IMR-90 (cell line): ENCODE measurements at regions not wholly inside any gene's neighbourhood (a gene's known extent, or its start where the extent isn't known, plus 50 kb on each side); places are given as distances from the start of the nearest gene placed in this dataset.

Experiments
- ATAC-seq: fragments of 200-7000 bp; cut with Tn5 transposase; 2 replicates; pipeline ENCODE4 v1.9.1; 2020; ENCODE audit warnings: low read depth, mild to moderate bottlenecking, moderate library complexity
- BruUV-seq: library from RNA; stranded (reverse); fragments of 400-500 nt; replicated peaks from 2 replicates; lab custom pipeline; 2021; lab: Mats Ljungman, UMichigan
- CTCF ChIA-PET: fragments of 300-600 bp; formaldehyde crosslinking; extraction: SDS; loops from one replicate; lab custom pipeline; 2021; ENCODE audit warnings: antibody characterized with exemption; lab: Yijun Ruan, JAX
- POLR2A ChIA-PET: fragments of 300-600 bp; sonication (Branson Sonifier 250); formaldehyde crosslinking; loops from one replicate; lab custom pipeline; 2022; ENCODE audit warnings: antibody characterized with exemption; ENCODE audit not compliant: unreplicated experiment; lab: Charles Lee
- DNase-seq: peaks from one replicate; pipeline ENCODE4 v3.0.0; 2013
- H2AFZ ChIP-seq: replicated peaks from 2 replicates; pipeline ENCODE3; 2013; ENCODE audit warnings: low read length, mild to moderate bottlenecking; ENCODE audit not compliant: poor library complexity
- H2AK5ac ChIP-seq: 2 replicates; pipeline ENCODE4 v1.6.1; 2013; ENCODE audit warnings: low read depth, low read length, inconsistent platforms
- H2AK9ac ChIP-seq: replicated peaks from 2 replicates; pipeline ENCODE3; 2013; ENCODE audit warnings: mild to moderate bottlenecking, low read depth, low read length, moderate library complexity; ENCODE audit not compliant: poor library complexity
- H2BK120ac ChIP-seq: 2 replicates; pipeline ENCODE4 v1.6.1; 2013; ENCODE audit warnings: low read depth, low read length, inconsistent platforms
- H2BK15ac ChIP-seq: 3 replicates; pipeline ENCODE4 v1.6.1; 2013; ENCODE audit warnings: low read depth, low read length, inconsistent platforms
- H2BK20ac ChIP-seq: 2 replicates; pipeline ENCODE4 v1.6.1; 2013; ENCODE audit warnings: low read depth, mild to moderate bottlenecking, inconsistent platforms, low read length, moderate library complexity
- H2BK5ac ChIP-seq: 2 replicates; pipeline ENCODE4 v1.6.1; 2013; ENCODE audit warnings: mild to moderate bottlenecking, low read depth, low read length, inconsistent platforms; ENCODE audit not compliant: poor library complexity, severe bottlenecking
- H3K14ac ChIP-seq: replicated peaks from 2 replicates; pipeline ENCODE4 v1.6.1; 2013; ENCODE audit warnings: low read depth, low read length, inconsistent platforms
- H3K18ac ChIP-seq: 2 replicates; pipeline ENCODE4 v1.6.1; 2013; ENCODE audit warnings: low read depth, low read length, control low read depth
- H3K23ac ChIP-seq: 2 replicates; pipeline ENCODE4 v1.6.1; 2013; ENCODE audit warnings: low read depth, low read length, inconsistent platforms
- H3K27ac ChIP-seq: 2 replicates; pipeline ENCODE4 v1.5.1; 2013; ENCODE audit warnings: mild to moderate bottlenecking, control low read depth, low read length; ENCODE audit not compliant: insufficient read depth
- H3K27me3 ChIP-seq: 2 replicates; pipeline ENCODE4 v1.6.1; 2013; ENCODE audit warnings: low read length; ENCODE audit not compliant: control insufficient read depth, insufficient read depth
- H3K36me3 ChIP-seq: 2 replicates; pipeline ENCODE4 v1.6.1; 2013; ENCODE audit warnings: low read length, mixed read lengths; ENCODE audit not compliant: control insufficient read depth, insufficient read depth
- H3K4ac ChIP-seq: 2 replicates; pipeline ENCODE4 v1.6.1; 2013; ENCODE audit warnings: low read depth, low read length, inconsistent platforms
- H3K4me1 ChIP-seq: 2 replicates; pipeline ENCODE4 v1.6.1; 2013; ENCODE audit warnings: low read length, mixed read lengths; ENCODE audit not compliant: control insufficient read depth, insufficient read depth
- H3K4me2 ChIP-seq: 2 replicates; pipeline ENCODE4 v1.6.1; 2013; ENCODE audit warnings: low read depth, mild to moderate bottlenecking, control low read depth, low read length, moderate library complexity
- H3K4me3 ChIP-seq: 2 replicates; pipeline ENCODE4 v1.5.1; 2013; ENCODE audit warnings: low read depth, mild to moderate bottlenecking, control low read depth, low read length, moderate library complexity; ENCODE audit not compliant: insufficient read depth
- H3K56ac ChIP-seq: 2 replicates; pipeline ENCODE4 v1.6.1; 2013; ENCODE audit warnings: low read length, inconsistent platforms; ENCODE audit not compliant: insufficient read depth; ENCODE audit errors: extremely low read depth
- H3K79me1 ChIP-seq, 2 experiments: 2 replicates each; pipeline ENCODE4 v1.6.1; 2013; ENCODE audit warnings: low read length in 2 of 2, inconsistent platforms in 1 of 2, low read depth in 1 of 2
- H3K9ac ChIP-seq: 2 replicates; pipeline ENCODE4 v1.6.1; 2013; ENCODE audit warnings: low read depth, low read length, control low read depth
- H3K9me1 ChIP-seq: 2 replicates; pipeline ENCODE4 v1.6.1; 2013; ENCODE audit warnings: low read length, inconsistent platforms; ENCODE audit not compliant: insufficient read depth
- H3K9me3 ChIP-seq: 2 replicates; pipeline ENCODE4 v1.6.1; 2013; ENCODE audit warnings: low read length; ENCODE audit not compliant: control insufficient read depth, insufficient read depth
- H4K20me1 ChIP-seq: 2 replicates; pipeline ENCODE4 v1.6.1; 2013; ENCODE audit warnings: low read length, inconsistent platforms; ENCODE audit not compliant: insufficient read depth
- H4K5ac ChIP-seq: 2 replicates; pipeline ENCODE4 v1.6.1; 2013; ENCODE audit warnings: mild to moderate bottlenecking, low read depth, low read length, control low read depth
- H4K8ac ChIP-seq, 2 experiments: 2 replicates each; pipeline ENCODE4 v1.6.1; 2013; ENCODE audit warnings: low read depth in 2 of 2, low read length in 2 of 2, control low read depth in 1 of 2, inconsistent platforms in 1 of 2
- H4K91ac ChIP-seq: 2 replicates; pipeline ENCODE4 v1.6.1; 2013; ENCODE audit warnings: low read depth, low read length, inconsistent platforms; ENCODE audit not compliant: insufficient read depth
- SMC3 ChIP-seq: fragments of 150-350 bp; IDR thresholded peaks from 2 replicates; pipeline ENCODE4 v1.6.1; 2016; ENCODE audit warnings: low read depth, mild to moderate bottlenecking, antibody characterized with exemption, low read length, moderate library complexity
- WGBS, 2 experiments: methylation state at CpG; one replicate each; pipeline versions ENCODE4 v1.1.5 to v1.1.7; 2013; ENCODE audit warnings: missing lambda C conversion rate in 2 of 2; ENCODE audit not compliant: insufficient read length in 1 of 2; ENCODE audit errors: extremely low coverage in 2 of 2; 5-methylcytosine and 5-hydroxymethylcytosine counted together
- dilution Hi-C: fragments of 300-500 bp; cut with HindIII; formaldehyde crosslinking; loops from one replicate; pipeline ENCODE4 v1.14.3; 2018; ENCODE audit warnings: low sequenced_read_pairs; ENCODE audit not compliant: unreplicated experiment
- in situ Hi-C: fragments of 300-500 bp; cut with MboI; formaldehyde crosslinking; loops from 3 replicates; pipeline ENCODE4 v1.14.3; 2019; ENCODE audit warnings: low sequenced_read_pairs, inconsistent platforms, mixed read lengths
- intact Hi-C: fragments of 100-400 bp; cut with micrococcal nuclease; formaldehyde crosslinking; loops from 2 replicates; pipeline ENCODE4 v1.10.0; 2022

GRCh38 chr17:16878606-16879005 is 93.3 kb downstream of the TNFRSF13B start:
- Histone ChIP-seq H4K20me1 (no peaks in the 10 kb centered on the region), H3K36me3 (no peaks in the 10 kb centered on the region), H3K4me1 (no peaks in the 10 kb centered on the region), H3K79me1 (no peaks in the 10 kb centered on the region), H2BK120ac (no peak overlapping the region), H2AFZ (no peak overlapping the region), H2AK5ac (no peak overlapping the region), H2BK15ac (no peak overlapping the region), H3K27ac (no peak overlapping the region), H4K5ac (no peak overlapping the region), H2BK5ac (no peak overlapping the region), H2AK9ac (no peak overlapping the region), H3K4me2 (no peak overlapping the region), H3K56ac (no peak overlapping the region), H3K23ac (no peak overlapping the region), H3K4ac (no peak overlapping the region), H3K27me3 (peaks cover 7% of the 10 kb centered on the region), H2BK20ac (no peak overlapping the region), H3K18ac (no peak overlapping the region), H3K9me3 (peaks cover 2% of the 10 kb centered on the region), H3K4me3 (no peak overlapping the region), H3K9ac (no peak overlapping the region), H3K14ac (no peak overlapping the region), H3K9me1 (no peaks in the 10 kb centered on the region), H4K91ac (no peak overlapping the region), H4K8ac (no peak overlapping the region)
- DNase-seq = no peak
- no peak for TF ChIP-seq SMC3
- ATAC-seq = no peak
- ChIA-PET CTCF (no interaction called here), POLR2A (no interaction called here)
- dilution Hi-C loops = no loop called here
- no TSS peak for BruUV-seq
- whole genome bisulfite sequencing, 2 experiments = 60% methylated on average over 2 of the region's 10 CpGs; no CpG with 5 or more reads in 1 of the 2 experiments
- in situ Hi-C loops = no loop called here
- intact Hi-C loops = no loop called here
